ENCODE measurements at regions not wholly inside any gene's neighbourhood (a gene's known extent, or its start where the extent isn't known, plus 50 kb on each side); places are given as distances from the start of the nearest gene placed in this dataset.

GRCh38 chr12:125360540-125360939 lies 295.3 kb downstream of the AACS start:
- no peak for DNase-seq (ENCODE audit: low spot score)

- no peak for DNase-seq (ENCODE audit: low spot score)
These were observed 305.8 kb downstream of the AACS start for GRCh38 chr12:125371033-125371432.

GRCh38 chr12:125372085-125372484 lies 306.9 kb downstream of the AACS start:
- DNase-seq (ENCODE audit: low spot score) = no peak

GRCh38 chr12:125373375-125373774 lies 308.1 kb downstream of the AACS start:
- DNase-seq (ENCODE audit: low spot score) = no peak

GRCh38 chr12:125376422-125376821 lies 311.2 kb downstream of the AACS start:
- no peak for DNase-seq (ENCODE audit: low spot score)

GRCh38 chr12:125377093-125377492 lies 311.9 kb downstream of the AACS start:
- no peak for DNase-seq (ENCODE audit: low spot score)

- no peak for DNase-seq (ENCODE audit: low spot score)
These were observed 316.1 kb downstream of the AACS start for GRCh38 chr12:125381373-125381772.

GRCh38 chr12:125382926-125383325 lies 317.7 kb downstream of the AACS start:
- no peak for DNase-seq (ENCODE audit: low spot score)

- DNase-seq (ENCODE audit: low spot score) = no peak
These were observed 321.4 kb downstream of the AACS start for GRCh38 chr12:125386652-125387051.

GRCh38 chr12:125387206-125387605 lies 322.0 kb downstream of the AACS start:
- no peak for DNase-seq (ENCODE audit: low spot score)

- no peak for DNase-seq (ENCODE audit: low spot score)
These were observed 323.9 kb downstream of the AACS start for GRCh38 chr12:125389061-125389697.

GRCh38 chr12:125393569-125393968 lies 328.3 kb downstream of the AACS start:
- no peak for DNase-seq (ENCODE audit: low spot score)

GRCh38 chr12:125395583-125396215 lies 330.5 kb downstream of the AACS start:
- no peak for DNase-seq (ENCODE audit: low spot score)

- no peak for DNase-seq (ENCODE audit: low spot score)
These were observed 334.3 kb downstream of the AACS start for GRCh38 chr12:125399489-125399888.

- no peak for DNase-seq (ENCODE audit: low spot score)
These were observed 337.9 kb downstream of the AACS start for GRCh38 chr12:125402874-125403789.

GRCh38 chr12:125403843-125404242 lies 338.6 kb downstream of the AACS start:
- DNase-seq (ENCODE audit: low spot score) = no peak

- no peak for DNase-seq (ENCODE audit: low spot score)
These were observed 340.9 kb downstream of the AACS start for GRCh38 chr12:125406131-125406530.

GRCh38 chr12:125408718-125409117 lies 343.5 kb downstream of the AACS start:
- DNase-seq (ENCODE audit: low spot score) = no peak

- no peak for DNase-seq (ENCODE audit: low spot score)
These were observed 347.3 kb downstream of the AACS start for GRCh38 chr12:125412506-125412905.

- DNase-seq (ENCODE audit: low spot score) = no peak
These were observed 352.2 kb downstream of the AACS start for GRCh38 chr12:125417446-125417845.

- no peak for DNase-seq (ENCODE audit: low spot score)
These were observed 353.8 kb downstream of the AACS start for GRCh38 chr12:125418902-125419564.

GRCh38 chr12:125424909-125425308 lies 359.7 kb downstream of the AACS start:
- DNase-seq (ENCODE audit: low spot score) = no peak
